Tibial nerve (tissue), 4 donors: ENCODE measurements at regions not wholly inside any gene's neighbourhood (a gene's known extent, or its start where the extent isn't known, plus 50 kb on each side); places are given as distances from the start of the nearest gene placed in this dataset.

Experiments
- EP300 ChIP-seq, 2 donors: sonication (generic); formaldehyde crosslinking; IDR thresholded peaks; one replicate each; pipeline ENCODE4 v1.6.1; 2017; ENCODE audit warnings: antibody characterized with exemption in 2 of 2, mild to moderate bottlenecking in 1 of 2
- POLR2A ChIP-seq, 2 donors: fragments of 450-650 bp; IDR thresholded peaks; one replicate each; pipeline ENCODE4 v1.6.1; 2017; ENCODE audit warnings: antibody characterized with exemption in 2 of 2, mild to moderate bottlenecking in 2 of 2, moderate library complexity in 2 of 2
- TF ChIP-seq, protein P1 (sequence below), 5 experiments: fragments of 200-600 bp in 3 of 5; fragments of 450-650 bp in 2 of 5; sonication (generic) in 3 of 5; IDR thresholded peaks; one replicate each; pipeline ENCODE4 v1.5.1; 2016 to 2019; ENCODE audit warnings: antibody characterized with exemption in 5 of 5, mild to moderate bottlenecking in 3 of 5, moderate library complexity in 2 of 5

- TF ChIP-seq POLR2A (IDR thresholded peaks at IDR 0.05) (no peak), EP300 (IDR thresholded peaks at IDR 0.05) (no peak)
- TF ChIP-seq, protein P1, sequence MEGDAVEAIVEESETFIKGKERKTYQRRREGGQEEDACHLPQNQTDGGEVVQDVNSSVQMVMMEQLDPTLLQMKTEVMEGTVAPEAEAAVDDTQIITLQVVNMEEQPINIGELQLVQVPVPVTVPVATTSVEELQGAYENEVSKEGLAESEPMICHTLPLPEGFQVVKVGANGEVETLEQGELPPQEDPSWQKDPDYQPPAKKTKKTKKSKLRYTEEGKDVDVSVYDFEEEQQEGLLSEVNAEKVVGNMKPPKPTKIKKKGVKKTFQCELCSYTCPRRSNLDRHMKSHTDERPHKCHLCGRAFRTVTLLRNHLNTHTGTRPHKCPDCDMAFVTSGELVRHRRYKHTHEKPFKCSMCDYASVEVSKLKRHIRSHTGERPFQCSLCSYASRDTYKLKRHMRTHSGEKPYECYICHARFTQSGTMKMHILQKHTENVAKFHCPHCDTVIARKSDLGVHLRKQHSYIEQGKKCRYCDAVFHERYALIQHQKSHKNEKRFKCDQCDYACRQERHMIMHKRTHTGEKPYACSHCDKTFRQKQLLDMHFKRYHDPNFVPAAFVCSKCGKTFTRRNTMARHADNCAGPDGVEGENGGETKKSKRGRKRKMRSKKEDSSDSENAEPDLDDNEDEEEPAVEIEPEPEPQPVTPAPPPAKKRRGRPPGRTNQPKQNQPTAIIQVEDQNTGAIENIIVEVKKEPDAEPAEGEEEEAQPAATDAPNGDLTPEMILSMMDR (IDR thresholded peaks at IDR 0.05): no peak
Observed at GRCh38 chr5:57937025-57937424, 454.4 kb upstream of the ACTBL2 start.
